H1 (cell line): ENCODE measurements at regions not wholly inside any gene's neighbourhood (a gene's known extent, or its start where the extent isn't known, plus 50 kb on each side); places are given as distances from the start of the nearest gene placed in this dataset.

ENCODE experiments used
- CTCF ChIA-PET: fragments of 300-600 bp; sonication (Branson Sonifier 250); formaldehyde crosslinking; loops from one replicate; lab custom pipeline; 2021; ENCODE audit not compliant: partially characterized antibody; lab: Charles Lee
- POLR2A ChIA-PET: fragments of 300-600 bp; sonication (Branson Sonifier 250); formaldehyde crosslinking; loops from one replicate; lab custom pipeline; 2021; ENCODE audit warnings: inconsistent platforms; ENCODE audit not compliant: partially characterized antibody; lab: Charles Lee
- DNase-seq, 2 experiments: peaks; one replicate each; pipeline versions ENCODE4 v3.0.0 to v3.0.0-alpha.2; 2010 to 2022; ENCODE audit warnings: low spot score in 2 of 2, low read depth in 1 of 2, mixed read lengths in 1 of 2
- FAIRE-seq: peaks from 2 replicates; lab custom pipeline; 2011; peaks lifted over from hg19 to GRCh38; lab: Jason Lieb, UNC
- H2AFZ ChIP-seq: 2 replicates; pipeline ENCODE4 v1.8.1; 2012; ENCODE audit warnings: low read length, inconsistent platforms
- H2AK5ac ChIP-seq: 2 replicates; pipeline ENCODE4 v1.6.1; 2013; ENCODE audit warnings: low read depth, low read length
- H2BK120ac ChIP-seq: replicated peaks from 2 replicates; pipeline ENCODE3; 2013; ENCODE audit warnings: low read depth, low read length, inconsistent platforms
- H2BK12ac ChIP-seq: 2 replicates; pipeline ENCODE4 v1.6.1; 2013; ENCODE audit warnings: low read depth, low read length
- H2BK15ac ChIP-seq: 2 replicates; pipeline ENCODE4 v1.6.1; 2013; ENCODE audit warnings: low read length
- H2BK20ac ChIP-seq: 2 replicates; pipeline ENCODE4 v1.6.1; 2013; ENCODE audit warnings: low read length
- H2BK5ac ChIP-seq: 2 replicates; pipeline ENCODE4 v1.6.1; 2013; ENCODE audit warnings: low read depth, low read length
- H3K14ac ChIP-seq: 2 replicates; pipeline ENCODE4 v1.6.1; 2013; ENCODE audit warnings: inconsistent platforms; ENCODE audit not compliant: insufficient read length
- H3K18ac ChIP-seq: 2 replicates; pipeline ENCODE4 v1.6.1; 2013; ENCODE audit warnings: low read length; ENCODE audit errors: extremely low read depth
- H3K23ac ChIP-seq: 2 replicates; pipeline ENCODE4 v1.6.1; 2013; ENCODE audit warnings: inconsistent platforms; ENCODE audit not compliant: insufficient read length
- H3K23me2 ChIP-seq: 2 replicates; pipeline ENCODE4 v1.6.1; 2013; ENCODE audit warnings: low read depth, low read length
- H3K27ac ChIP-seq: 2 replicates; pipeline ENCODE4 v1.6.1; 2011; ENCODE audit warnings: low read depth, low read length, inconsistent platforms
- H3K27me3 ChIP-seq, 4 experiments: replicated peaks in 1 of 4; 1 replicate in 1 of 4; 2 replicates in 3 of 4; pipeline versions ENCODE4 v1.6.1 to v1.8.1; 2011 to 2013; ENCODE audit warnings: low read length in 3 of 4, mild to moderate bottlenecking in 3 of 4, inconsistent platforms in 2 of 4, mixed read lengths in 2 of 4, moderate library complexity in 1 of 4; ENCODE audit not compliant: control insufficient read depth in 3 of 4, insufficient read depth in 3 of 4; ENCODE audit errors: extremely low read depth in 1 of 4
- H3K36me3 ChIP-seq, 4 experiments: 2 replicates each; pipeline versions ENCODE4 v1.6.1 to v1.8.1; 2011 to 2013; ENCODE audit warnings: mild to moderate bottlenecking in 4 of 4, low read length in 3 of 4, moderate library complexity in 2 of 4, control low read depth in 1 of 4, inconsistent platforms in 1 of 4; ENCODE audit not compliant: insufficient read depth in 4 of 4, control insufficient read depth in 2 of 4
- H3K4ac ChIP-seq: replicated peaks from 2 replicates; pipeline ENCODE3; 2013; ENCODE audit warnings: low read length, low read depth, mixed read lengths, inconsistent platforms; ENCODE audit not compliant: insufficient read length
- H3K4me1 ChIP-seq, 4 experiments: replicated peaks in 1 of 4; 1 replicate in 1 of 4; 2 replicates in 3 of 4; pipeline versions ENCODE4 v1.6.1 to v1.8.1; 2011 to 2013; ENCODE audit warnings: low read length in 3 of 4, inconsistent platforms in 2 of 4, mixed read lengths in 1 of 4; ENCODE audit not compliant: insufficient read depth in 4 of 4, control insufficient read depth in 3 of 4
- H3K4me2 ChIP-seq, 2 experiments: 2 replicates each; pipeline versions ENCODE4 v1.6.1 to v1.8.1; 2011 to 2013; ENCODE audit warnings: low read depth in 2 of 2, low read length in 2 of 2, control low read depth in 1 of 2, inconsistent platforms in 1 of 2, mild to moderate bottlenecking in 1 of 2; ENCODE audit not compliant: insufficient read depth in 1 of 2
- H3K4me3 ChIP-seq, 4 experiments: fragments of 200-600, 300-600 bp in 1 of 4; sonication (generic), shearing (Covaris generic), sonication (Bioruptor Twin) in 1 of 4; 2 replicates each; pipeline versions ENCODE4 v1.5.1 to v1.8.1; 2011 to 2016; ENCODE audit warnings: low read length in 4 of 4, low read depth in 3 of 4, control low read depth in 2 of 4, inconsistent platforms in 2 of 4, mild to moderate bottlenecking in 2 of 4, mixed read lengths in 1 of 4, moderate library complexity in 1 of 4; ENCODE audit not compliant: insufficient read depth in 2 of 4; ENCODE audit errors: extremely low read depth in 1 of 4
- H3K56ac ChIP-seq: replicated peaks from 2 replicates; pipeline ENCODE3; 2013; ENCODE audit warnings: low read depth, mild to moderate bottlenecking, mixed read lengths, low read length, inconsistent platforms; ENCODE audit not compliant: insufficient read length
- H3K79me1 ChIP-seq: 2 replicates; pipeline ENCODE4 v1.6.1; 2013; ENCODE audit warnings: low read depth, low read length, control low read depth
- H3K79me2 ChIP-seq, 2 experiments: 2 replicates each; pipeline versions ENCODE4 v1.6.1 to v1.8.1; 2012 to 2013; ENCODE audit warnings: low read length in 2 of 2, mild to moderate bottlenecking in 2 of 2, inconsistent platforms in 1 of 2; ENCODE audit not compliant: insufficient read depth in 2 of 2, control insufficient read depth in 1 of 2
- H3K9ac ChIP-seq, 4 experiments: replicated peaks in 1 of 4; 1 replicate in 1 of 4; 2 replicates in 3 of 4; pipeline versions ENCODE4 v1.6.1 to v1.8.1; 2011 to 2013; ENCODE audit warnings: low read depth in 3 of 4, low read length in 3 of 4, control low read depth in 2 of 4, mild to moderate bottlenecking in 2 of 4, moderate library complexity in 2 of 4, inconsistent platforms in 1 of 4; ENCODE audit errors: extremely low read depth in 1 of 4
- H3K9me3 ChIP-seq, 2 experiments: 2 replicates each; pipeline versions ENCODE4 v1.6.1 to v1.8.1; 2012 to 2013; ENCODE audit warnings: mild to moderate bottlenecking in 2 of 2, moderate library complexity in 2 of 2, control low read depth in 1 of 2, inconsistent platforms in 1 of 2, low read depth in 1 of 2, low read length in 1 of 2, mixed read lengths in 1 of 2; ENCODE audit not compliant: insufficient read depth in 2 of 2
- H4K20me1 ChIP-seq, 2 experiments: replicated peaks in 1 of 2; 2 replicates each; pipeline versions ENCODE3 to v1.8.1; 2011 to 2013; ENCODE audit warnings: inconsistent platforms in 2 of 2, low read length in 2 of 2, mild to moderate bottlenecking in 1 of 2; ENCODE audit not compliant: insufficient read depth in 2 of 2, control insufficient read depth in 1 of 2
- H4K5ac ChIP-seq: 2 replicates; pipeline ENCODE4 v1.6.1; 2013; ENCODE audit warnings: low read length, low read depth, mixed read lengths, inconsistent platforms; ENCODE audit not compliant: insufficient read length
- H4K8ac ChIP-seq: 2 replicates; pipeline ENCODE4 v1.8.0; 2013; ENCODE audit warnings: mild to moderate bottlenecking, moderate library complexity, low read length, inconsistent platforms; ENCODE audit not compliant: insufficient read depth; ENCODE audit errors: extremely low read depth
- H4K91ac ChIP-seq: replicated peaks from 2 replicates; pipeline ENCODE3; 2013; ENCODE audit warnings: low read length, mixed read lengths, inconsistent platforms; ENCODE audit not compliant: insufficient read length
- CHD1 ChIP-seq: IDR thresholded peaks from 2 replicates; pipeline ENCODE4 v1.6.1; 2012; ENCODE audit warnings: low read depth, low read length, improper control_type of control experiment
- KDM5A ChIP-seq: fragments of 200-600 bp; IDR thresholded peaks from 2 replicates; pipeline ENCODE4 v1.7.1; 2012; ENCODE audit warnings: mild to moderate bottlenecking, low read length, inconsistent platforms, mixed read lengths
- WGBS, 2 experiments: shearing (Covaris generic) in 1 of 2; methylation state at CpG; one replicate each; pipeline versions ENCODE4 v1.1.6 to v1.1.7; 2013 to 2015; ENCODE audit warnings: low lambda C conversion rate in 2 of 2, mixed read lengths in 2 of 2, inconsistent platforms in 1 of 2, low coverage in 1 of 2, missing lambda C conversion rate in 1 of 2; ENCODE audit not compliant: insufficient replicate concordance in 2 of 2, insufficient coverage in 1 of 2, insufficient read length in 1 of 2; ENCODE audit errors: extremely low coverage in 1 of 2, missing lambda C conversion rate in 1 of 2; 5-methylcytosine and 5-hydroxymethylcytosine counted together

DNA sequence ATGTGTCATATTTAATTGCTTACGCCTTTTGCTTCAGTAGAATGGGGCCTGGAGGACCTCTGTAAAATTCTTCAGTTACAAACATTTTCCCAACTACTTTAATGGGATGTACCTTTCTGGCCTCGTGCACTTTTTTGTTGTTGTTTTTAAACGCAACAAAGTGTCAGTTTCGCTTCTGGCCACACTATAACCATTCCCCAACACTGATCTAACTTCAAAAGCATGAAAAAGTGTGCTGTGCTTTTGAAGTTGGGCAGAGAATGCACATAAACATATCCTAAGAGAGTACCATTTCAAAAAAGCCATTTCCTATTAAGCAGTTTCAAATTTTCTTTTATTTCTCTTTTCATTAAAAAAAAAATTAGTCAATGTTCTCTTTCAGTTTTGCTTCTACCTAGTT, 435.8 kb downstream of the CNTN6 start:
- H3K79me1 ChIP-seq = no peaks in the 10 kb centered on the region
- no peak overlapping the region for H2BK15ac ChIP-seq
- no peaks in the 10 kb centered on the region for H3K9me3 ChIP-seq
- H4K20me1 ChIP-seq = no peaks in the 10 kb centered on the region
- H4K8ac ChIP-seq = no peak overlapping the region
- no peak overlapping the region for H2BK120ac ChIP-seq
- H3K4me1 ChIP-seq = no peaks in the 10 kb centered on the region
- TF ChIP-seq KDM5A (no peak), CHD1 (no peak)
- no peak overlapping the region for H4K5ac ChIP-seq
- no peak overlapping the region for H2AFZ ChIP-seq
- no peak overlapping the region for H2AK5ac ChIP-seq
- no peak overlapping the region for H3K23ac ChIP-seq
- ChIA-PET POLR2A (no interaction called here), CTCF (no interaction called here)
- no peaks in the 10 kb centered on the region for H3K23me2 ChIP-seq
- H3K9ac ChIP-seq = no peak overlapping the region
- H4K91ac ChIP-seq = no peak overlapping the region
- no peaks in the 10 kb centered on the region for H3K27me3 ChIP-seq
- H3K27ac ChIP-seq = no peak overlapping the region
- H3K4me3 ChIP-seq = no peak overlapping the region
- 100% methylated on average over 4 of the region's 4 CpGs; no CpG with 5 or more reads in 1 of the 2 experiments for WGBS, 2 experiments
- no peak for FAIRE-seq
- H3K36me3 ChIP-seq = no peaks in the 10 kb centered on the region
- no peak overlapping the region for H2BK5ac ChIP-seq
- no peak overlapping the region for H3K4ac ChIP-seq
- DNase-seq = no peak
- no peak overlapping the region for H2BK12ac ChIP-seq
- no peak overlapping the region for H2BK20ac ChIP-seq
- no peaks in the 10 kb centered on the region for H3K79me2 ChIP-seq
- H3K56ac ChIP-seq = no peak overlapping the region
- no peak overlapping the region for H3K14ac ChIP-seq
- H3K18ac ChIP-seq = no peak overlapping the region
- no peak overlapping the region for H3K4me2 ChIP-seq
